Astrocyte (in vitro differentiated cells and primary cell): ENCODE measurements at regions not wholly inside any gene's neighbourhood (a gene's known extent, or its start where the extent isn't known, plus 50 kb on each side); places are given as distances from the start of the nearest gene placed in this dataset.

Experiments
- EZH2 ChIP-seq: IDR thresholded peaks from 2 replicates; pipeline ENCODE4 v1.6.1; 2012; ENCODE audit warnings: mild to moderate bottlenecking, low read length, inconsistent platforms; ENCODE audit not compliant: insufficient read depth
- TF ChIP-seq, protein P1 (sequence below): IDR thresholded peaks from 2 replicates; pipeline ENCODE4 v1.5.1; 2011; ENCODE audit warnings: low read depth, mild to moderate bottlenecking, inconsistent platforms, low read length, moderate library complexity; ENCODE audit not compliant: insufficient read depth

DNA sequence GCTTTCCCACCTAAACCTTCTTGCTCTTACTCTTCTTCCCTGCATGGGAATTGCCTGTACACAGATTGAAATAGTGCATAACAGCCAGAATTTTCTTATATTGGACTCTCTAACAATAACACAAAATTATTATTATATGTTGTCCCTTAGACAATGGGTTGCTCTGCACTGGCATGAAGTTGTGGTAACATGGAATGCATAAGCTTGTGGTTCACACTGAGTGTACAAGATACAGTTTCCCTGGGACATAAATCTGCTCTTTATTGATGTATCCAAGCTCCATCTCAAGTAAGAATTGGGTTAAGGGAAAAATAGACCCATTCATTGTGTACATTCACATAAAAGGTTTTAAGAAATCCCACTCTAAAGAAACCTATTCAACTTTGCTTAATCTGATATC lies 114.4 kb upstream of the NTF3 start:
- TF ChIP-seq EZH2 = no peak
- TF ChIP-seq, protein P1, sequence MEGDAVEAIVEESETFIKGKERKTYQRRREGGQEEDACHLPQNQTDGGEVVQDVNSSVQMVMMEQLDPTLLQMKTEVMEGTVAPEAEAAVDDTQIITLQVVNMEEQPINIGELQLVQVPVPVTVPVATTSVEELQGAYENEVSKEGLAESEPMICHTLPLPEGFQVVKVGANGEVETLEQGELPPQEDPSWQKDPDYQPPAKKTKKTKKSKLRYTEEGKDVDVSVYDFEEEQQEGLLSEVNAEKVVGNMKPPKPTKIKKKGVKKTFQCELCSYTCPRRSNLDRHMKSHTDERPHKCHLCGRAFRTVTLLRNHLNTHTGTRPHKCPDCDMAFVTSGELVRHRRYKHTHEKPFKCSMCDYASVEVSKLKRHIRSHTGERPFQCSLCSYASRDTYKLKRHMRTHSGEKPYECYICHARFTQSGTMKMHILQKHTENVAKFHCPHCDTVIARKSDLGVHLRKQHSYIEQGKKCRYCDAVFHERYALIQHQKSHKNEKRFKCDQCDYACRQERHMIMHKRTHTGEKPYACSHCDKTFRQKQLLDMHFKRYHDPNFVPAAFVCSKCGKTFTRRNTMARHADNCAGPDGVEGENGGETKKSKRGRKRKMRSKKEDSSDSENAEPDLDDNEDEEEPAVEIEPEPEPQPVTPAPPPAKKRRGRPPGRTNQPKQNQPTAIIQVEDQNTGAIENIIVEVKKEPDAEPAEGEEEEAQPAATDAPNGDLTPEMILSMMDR = no peak
